ENCODE measurements at regions not wholly inside any gene's neighbourhood (a gene's known extent, or its start where the extent isn't known, plus 50 kb on each side); places are given as distances from the start of the nearest gene placed in this dataset.

DNA sequence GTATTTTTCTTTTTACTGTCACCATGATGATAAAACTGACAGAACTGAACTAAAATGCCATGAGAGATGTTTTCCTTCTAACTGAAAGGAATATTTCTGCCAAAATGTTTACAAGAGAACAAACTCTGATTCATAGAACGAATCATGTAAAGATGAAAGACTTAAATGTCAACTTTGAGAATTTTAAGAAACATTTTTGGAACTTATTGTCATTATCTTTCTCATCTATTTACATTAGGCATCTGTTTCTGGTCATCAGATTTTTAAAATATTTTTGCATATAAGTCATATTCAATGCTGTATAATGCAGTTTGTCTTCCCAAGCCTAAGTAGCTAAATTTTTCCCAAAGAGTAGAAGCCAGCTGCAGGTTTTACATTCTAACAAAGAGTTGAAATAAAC is 358.5 kb downstream of the TFEC start (continued):
- TF ChIP-seq, protein P1, sequence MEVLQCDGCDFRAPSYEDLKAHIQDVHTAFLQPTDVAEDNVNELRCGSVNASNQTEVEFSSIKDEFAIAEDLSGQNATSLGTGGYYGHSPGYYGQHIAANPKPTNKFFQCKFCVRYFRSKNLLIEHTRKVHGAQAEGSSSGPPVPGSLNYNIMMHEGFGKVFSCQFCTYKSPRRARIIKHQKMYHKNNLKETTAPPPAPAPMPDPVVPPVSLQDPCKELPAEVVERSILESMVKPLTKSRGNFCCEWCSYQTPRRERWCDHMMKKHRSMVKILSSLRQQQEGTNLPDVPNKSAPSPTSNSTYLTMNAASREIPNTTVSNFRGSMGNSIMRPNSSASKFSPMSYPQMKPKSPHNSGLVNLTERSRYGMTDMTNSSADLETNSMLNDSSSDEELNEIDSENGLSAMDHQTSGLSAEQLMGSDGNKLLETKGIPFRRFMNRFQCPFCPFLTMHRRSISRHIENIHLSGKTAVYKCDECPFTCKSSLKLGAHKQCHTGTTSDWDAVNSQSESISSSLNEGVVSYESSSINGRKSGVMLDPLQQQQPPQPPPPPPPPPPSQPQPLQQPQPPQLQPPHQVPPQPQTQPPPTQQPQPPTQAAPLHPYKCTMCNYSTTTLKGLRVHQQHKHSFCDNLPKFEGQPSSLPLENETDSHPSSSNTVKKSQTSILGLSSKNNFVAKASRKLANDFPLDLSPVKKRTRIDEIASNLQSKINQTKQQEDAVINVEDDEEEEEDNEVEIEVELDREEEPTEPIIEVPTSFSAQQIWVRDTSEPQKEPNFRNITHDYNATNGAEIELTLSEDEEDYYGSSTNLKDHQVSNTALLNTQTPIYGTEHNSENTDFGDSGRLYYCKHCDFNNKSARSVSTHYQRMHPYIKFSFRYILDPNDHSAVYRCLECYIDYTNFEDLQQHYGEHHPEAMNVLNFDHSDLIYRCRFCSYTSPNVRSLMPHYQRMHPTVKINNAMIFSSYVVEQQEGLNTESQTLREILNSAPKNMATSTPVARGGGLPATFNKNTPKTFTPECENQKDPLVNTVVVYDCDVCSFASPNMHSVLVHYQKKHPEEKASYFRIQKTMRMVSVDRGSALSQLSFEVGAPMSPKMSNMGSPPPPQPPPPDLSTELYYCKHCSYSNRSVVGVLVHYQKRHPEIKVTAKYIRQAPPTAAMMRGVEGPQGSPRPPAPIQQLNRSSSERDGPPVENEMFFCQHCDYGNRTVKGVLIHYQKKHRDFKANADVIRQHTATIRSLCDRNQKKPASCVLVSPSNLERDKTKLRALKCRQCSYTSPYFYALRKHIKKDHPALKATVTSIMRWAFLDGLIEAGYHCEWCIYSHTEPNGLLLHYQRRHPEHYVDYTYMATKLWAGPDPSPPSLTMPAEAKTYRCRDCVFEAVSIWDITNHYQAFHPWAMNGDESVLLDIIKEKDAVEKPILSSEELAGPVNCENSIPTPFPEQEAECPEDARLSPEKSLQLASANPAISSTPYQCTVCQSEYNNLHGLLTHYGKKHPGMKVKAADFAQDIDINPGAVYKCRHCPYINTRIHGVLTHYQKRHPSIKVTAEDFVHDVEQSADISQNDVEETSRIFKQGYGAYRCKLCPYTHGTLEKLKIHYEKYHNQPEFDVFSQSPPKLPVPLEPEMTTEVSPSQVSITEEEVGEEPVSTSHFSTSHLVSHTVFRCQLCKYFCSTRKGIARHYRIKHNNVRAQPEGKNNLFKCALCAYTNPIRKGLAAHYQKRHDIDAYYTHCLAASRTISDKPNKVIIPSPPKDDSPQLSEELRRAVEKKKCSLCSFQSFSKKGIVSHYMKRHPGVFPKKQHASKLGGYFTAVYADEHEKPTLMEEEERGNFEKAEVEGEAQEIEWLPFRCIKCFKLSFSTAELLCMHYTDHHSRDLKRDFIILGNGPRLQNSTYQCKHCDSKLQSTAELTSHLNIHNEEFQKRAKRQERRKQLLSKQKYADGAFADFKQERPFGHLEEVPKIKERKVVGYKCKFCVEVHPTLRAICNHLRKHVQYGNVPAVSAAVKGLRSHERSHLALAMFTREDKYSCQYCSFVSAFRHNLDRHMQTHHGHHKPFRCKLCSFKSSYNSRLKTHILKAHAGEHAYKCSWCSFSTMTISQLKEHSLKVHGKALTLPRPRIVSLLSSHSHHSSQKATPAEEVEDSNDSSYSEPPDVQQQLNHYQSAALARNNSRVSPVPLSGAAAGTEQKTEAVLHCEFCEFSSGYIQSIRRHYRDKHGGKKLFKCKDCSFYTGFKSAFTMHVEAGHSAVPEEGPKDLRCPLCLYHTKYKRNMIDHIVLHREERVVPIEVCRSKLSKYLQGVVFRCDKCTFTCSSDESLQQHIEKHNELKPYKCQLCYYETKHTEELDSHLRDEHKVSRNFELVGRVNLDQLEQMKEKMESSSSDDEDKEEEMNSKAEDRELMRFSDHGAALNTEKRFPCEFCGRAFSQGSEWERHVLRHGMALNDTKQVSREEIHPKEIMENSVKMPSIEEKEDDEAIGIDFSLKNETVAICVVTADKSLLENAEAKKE (CRISPR knock-in tag; IDR thresholded peaks at IDR 0.05): no peak
- TF ChIP-seq ZNF331 (CRISPR knock-in tag; IDR thresholded peaks at IDR 0.05; ENCODE audit: low read depth): no peak
- no peak for TF ChIP-seq EZH2 (IDR thresholded peaks at IDR 0.05; ENCODE audit: low read depth, unreplicated experiment)
- TF ChIP-seq, protein P2, sequence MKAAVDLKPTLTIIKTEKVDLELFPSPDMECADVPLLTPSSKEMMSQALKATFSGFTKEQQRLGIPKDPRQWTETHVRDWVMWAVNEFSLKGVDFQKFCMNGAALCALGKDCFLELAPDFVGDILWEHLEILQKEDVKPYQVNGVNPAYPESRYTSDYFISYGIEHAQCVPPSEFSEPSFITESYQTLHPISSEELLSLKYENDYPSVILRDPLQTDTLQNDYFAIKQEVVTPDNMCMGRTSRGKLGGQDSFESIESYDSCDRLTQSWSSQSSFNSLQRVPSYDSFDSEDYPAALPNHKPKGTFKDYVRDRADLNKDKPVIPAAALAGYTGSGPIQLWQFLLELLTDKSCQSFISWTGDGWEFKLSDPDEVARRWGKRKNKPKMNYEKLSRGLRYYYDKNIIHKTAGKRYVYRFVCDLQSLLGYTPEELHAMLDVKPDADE (IDR thresholded peaks at IDR 0.05): no peak
- no peak for TF ChIP-seq STAT1 (IDR thresholded peaks at IDR 0.05; ENCODE audit: unreplicated experiment)
- TF ChIP-seq POLR2AphosphoS5 (IDR thresholded peaks at IDR 0.05; ENCODE audit: low read depth): no peak

DNA sequence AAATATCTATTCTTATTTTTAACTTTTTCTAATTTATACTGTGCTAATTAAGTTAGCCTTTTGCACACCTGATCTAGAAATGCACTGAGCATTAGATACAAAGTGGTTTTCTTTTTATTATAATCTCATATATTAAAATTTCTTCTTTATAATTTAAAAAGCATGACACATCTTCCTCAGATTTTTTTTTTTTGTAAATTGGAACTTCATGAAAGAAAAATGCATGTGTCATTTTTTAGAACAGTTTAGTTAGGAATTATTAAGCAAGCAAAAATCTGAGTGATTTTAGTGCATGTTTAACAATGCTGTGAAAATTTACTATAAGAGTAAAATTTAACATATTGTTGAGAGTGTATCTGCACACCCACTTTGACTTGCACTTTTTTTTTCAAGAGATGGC is 367.9 kb downstream of the TFEC start:
- H2AFZ ChIP-seq: no peak overlapping the region
- no peaks in the 10 kb centered on the region for H3K9me3 Mint-ChIP-seq
- H4K20me1 ChIP-seq (replicated peaks; ENCODE audit: insufficient read depth): no peaks in the 10 kb centered on the region
- no peaks in the 10 kb centered on the region for H3K9me2 ChIP-seq (ENCODE audit: insufficient read depth)
- peaks cover 3% of the 10 kb centered on the region; the same call in 2 of the 3 replicates for H3K4me1 Mint-ChIP-seq
- H3K4me3 Mint-ChIP-seq: no peak overlapping the region
- no peaks in the 10 kb centered on the region for H3K36me3 Mint-ChIP-seq (ENCODE audit: low read depth)
- peak; percentile 24 for DNase-seq (ENCODE audit: low spot score)
- TF ChIP-seq, protein P3, sequence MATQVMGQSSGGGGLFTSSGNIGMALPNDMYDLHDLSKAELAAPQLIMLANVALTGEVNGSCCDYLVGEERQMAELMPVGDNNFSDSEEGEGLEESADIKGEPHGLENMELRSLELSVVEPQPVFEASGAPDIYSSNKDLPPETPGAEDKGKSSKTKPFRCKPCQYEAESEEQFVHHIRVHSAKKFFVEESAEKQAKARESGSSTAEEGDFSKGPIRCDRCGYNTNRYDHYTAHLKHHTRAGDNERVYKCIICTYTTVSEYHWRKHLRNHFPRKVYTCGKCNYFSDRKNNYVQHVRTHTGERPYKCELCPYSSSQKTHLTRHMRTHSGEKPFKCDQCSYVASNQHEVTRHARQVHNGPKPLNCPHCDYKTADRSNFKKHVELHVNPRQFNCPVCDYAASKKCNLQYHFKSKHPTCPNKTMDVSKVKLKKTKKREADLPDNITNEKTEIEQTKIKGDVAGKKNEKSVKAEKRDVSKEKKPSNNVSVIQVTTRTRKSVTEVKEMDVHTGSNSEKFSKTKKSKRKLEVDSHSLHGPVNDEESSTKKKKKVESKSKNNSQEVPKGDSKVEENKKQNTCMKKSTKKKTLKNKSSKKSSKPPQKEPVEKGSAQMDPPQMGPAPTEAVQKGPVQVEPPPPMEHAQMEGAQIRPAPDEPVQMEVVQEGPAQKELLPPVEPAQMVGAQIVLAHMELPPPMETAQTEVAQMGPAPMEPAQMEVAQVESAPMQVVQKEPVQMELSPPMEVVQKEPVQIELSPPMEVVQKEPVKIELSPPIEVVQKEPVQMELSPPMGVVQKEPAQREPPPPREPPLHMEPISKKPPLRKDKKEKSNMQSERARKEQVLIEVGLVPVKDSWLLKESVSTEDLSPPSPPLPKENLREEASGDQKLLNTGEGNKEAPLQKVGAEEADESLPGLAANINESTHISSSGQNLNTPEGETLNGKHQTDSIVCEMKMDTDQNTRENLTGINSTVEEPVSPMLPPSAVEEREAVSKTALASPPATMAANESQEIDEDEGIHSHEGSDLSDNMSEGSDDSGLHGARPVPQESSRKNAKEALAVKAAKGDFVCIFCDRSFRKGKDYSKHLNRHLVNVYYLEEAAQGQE (IDR thresholded peaks at IDR 0.05; ENCODE audit: unreplicated experiment): no peak
- TF ChIP-seq ZNF331 (CRISPR knock-in tag; IDR thresholded peaks at IDR 0.05; ENCODE audit: low read depth): no peak
- no peak for ATAC-seq
- no peaks in the 10 kb centered on the region for H3K27me3 ChIP-seq (ENCODE audit: insufficient read depth)
- H3K79me2 ChIP-seq (replicated peaks; ENCODE audit: insufficient read depth): no peaks in the 10 kb centered on the region
- no peak overlapping the region for H3K4me2 ChIP-seq
- no peaks in the 10 kb centered on the region for H3K4me1 ChIP-seq (ENCODE audit: insufficient read depth)
- H3K4me3 ChIP-seq: no peak overlapping the region
- no peaks in the 10 kb centered on the region for H3F3A ChIP-seq (replicated peaks; ENCODE audit: low read depth)
- H3K27ac Mint-ChIP-seq: no peak overlapping the region
- no peak overlapping the region for H3K27ac ChIP-seq (ENCODE audit: low read depth)
- peaks cover 2% of the 10 kb centered on the region for H3K27me3 Mint-ChIP-seq (ENCODE audit: insufficient read depth, low read depth, poor library complexity)
- H3K36me3 ChIP-seq (ENCODE audit: insufficient read depth): no peaks in the 10 kb centered on the region
